PFSK-1 (cell line): ENCODE measurements at regions not wholly inside any gene's neighbourhood (a gene's known extent, or its start where the extent isn't known, plus 50 kb on each side); places are given as distances from the start of the nearest gene placed in this dataset.

Experiments
- FOXP2 ChIP-seq: optimal IDR thresholded peaks from 2 replicates; pipeline ENCODE3; 2011; ENCODE audit warnings: borderline replicate concordance, control low read depth, inconsistent platforms; ENCODE audit not compliant: insufficient read depth; ENCODE audit errors: extremely low read length, extremely low read depth
- POLR2AphosphoS5 ChIP-seq: IDR thresholded peaks from 2 replicates; pipeline ENCODE4 v1.6.1; 2012; ENCODE audit warnings: low read depth, mild to moderate bottlenecking, control low read depth, low read length, moderate library complexity
- SIN3A ChIP-seq: IDR thresholded peaks from 2 replicates; pipeline ENCODE4 v1.6.1; 2012; ENCODE audit warnings: mild to moderate bottlenecking, low read length, moderate library complexity, borderline replicate concordance; ENCODE audit not compliant: insufficient read depth
- TAF1 ChIP-seq: IDR thresholded peaks from 2 replicates; pipeline ENCODE4 v1.6.1; 2012; ENCODE audit warnings: low read length, control low read depth, borderline replicate concordance; ENCODE audit not compliant: insufficient read depth
- TF ChIP-seq, protein P1 (sequence below), 2 experiments: IDR thresholded peaks; 2 replicates each; pipeline versions ENCODE4 v1.6.1 to v1.8.0; 2011 to 2012; ENCODE audit warnings: low read depth in 2 of 2, low read length in 2 of 2, control low read depth in 1 of 2, inconsistent platforms in 1 of 2, mild to moderate bottlenecking in 1 of 2, moderate library complexity in 1 of 2; ENCODE audit not compliant: insufficient read depth in 1 of 2

DNA sequence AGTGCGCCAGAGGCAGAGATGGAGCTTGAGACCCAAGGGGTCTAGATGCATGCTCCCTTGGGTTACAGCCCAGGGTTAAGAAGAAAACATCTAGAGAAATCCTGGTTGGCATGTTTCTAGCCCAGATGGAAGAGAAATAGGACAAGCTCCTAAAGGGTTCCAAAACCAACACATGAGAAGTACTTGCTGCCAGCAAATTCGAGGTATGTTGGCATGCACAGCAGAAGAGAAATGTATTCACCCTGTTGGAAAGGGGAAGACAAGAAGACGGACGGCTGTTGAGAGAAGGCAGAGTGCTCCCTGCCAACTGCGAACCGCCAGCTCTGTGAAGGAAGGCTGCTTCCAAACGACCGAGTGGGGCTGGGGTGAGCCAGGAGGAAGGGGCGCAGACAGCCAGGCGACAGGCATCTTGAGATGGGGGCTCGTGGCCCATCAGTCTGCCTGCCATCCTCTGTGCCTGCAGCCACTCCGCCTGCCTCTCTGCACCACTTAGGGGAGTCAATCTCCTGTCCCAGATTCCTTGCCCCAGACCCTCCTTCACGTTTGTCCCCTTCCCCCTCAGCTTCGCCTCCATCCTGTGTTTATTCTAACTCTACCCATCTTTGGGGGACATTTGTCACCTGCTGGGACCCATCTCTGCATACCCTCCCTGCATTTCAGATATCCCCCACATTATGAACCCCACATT is 249.2 kb downstream of the CDC5L start:
- TF ChIP-seq FOXP2 (no peak), POLR2AphosphoS5 (no peak), SIN3A (no peak)

DNA sequence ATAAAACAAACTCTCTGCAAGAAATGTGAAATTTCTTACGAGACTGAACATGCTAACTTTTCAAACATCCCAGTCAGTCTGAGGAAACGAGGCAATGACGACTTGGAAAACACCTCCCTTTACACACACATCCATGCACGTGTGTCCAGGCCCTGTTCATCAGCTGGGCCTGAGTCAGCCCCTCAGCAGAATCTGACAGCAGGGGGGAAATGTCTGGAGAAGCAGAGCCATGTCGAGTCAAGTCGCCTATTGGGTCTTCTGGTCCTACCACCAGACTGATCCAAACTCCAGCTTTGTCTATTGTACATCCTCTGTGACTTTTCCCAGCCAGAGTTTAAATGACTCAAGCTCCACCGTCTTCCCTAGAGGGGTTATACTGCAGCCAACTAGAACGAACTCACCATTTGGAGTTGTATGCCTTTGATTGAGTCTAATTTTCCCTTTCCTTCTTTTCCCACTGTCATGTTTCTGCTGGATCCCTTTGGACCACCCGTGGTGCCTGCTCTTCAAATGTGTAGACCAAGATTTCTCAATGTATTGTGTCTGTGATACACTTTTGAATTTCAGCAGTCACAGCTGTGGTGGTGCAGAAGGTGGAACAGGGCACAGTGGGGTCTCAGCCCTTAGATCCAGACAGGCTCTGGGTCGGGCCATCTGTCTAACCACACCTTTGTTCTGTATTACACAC is 254.0 kb downstream of the CDC5L start:
- TF ChIP-seq, protein P1, sequence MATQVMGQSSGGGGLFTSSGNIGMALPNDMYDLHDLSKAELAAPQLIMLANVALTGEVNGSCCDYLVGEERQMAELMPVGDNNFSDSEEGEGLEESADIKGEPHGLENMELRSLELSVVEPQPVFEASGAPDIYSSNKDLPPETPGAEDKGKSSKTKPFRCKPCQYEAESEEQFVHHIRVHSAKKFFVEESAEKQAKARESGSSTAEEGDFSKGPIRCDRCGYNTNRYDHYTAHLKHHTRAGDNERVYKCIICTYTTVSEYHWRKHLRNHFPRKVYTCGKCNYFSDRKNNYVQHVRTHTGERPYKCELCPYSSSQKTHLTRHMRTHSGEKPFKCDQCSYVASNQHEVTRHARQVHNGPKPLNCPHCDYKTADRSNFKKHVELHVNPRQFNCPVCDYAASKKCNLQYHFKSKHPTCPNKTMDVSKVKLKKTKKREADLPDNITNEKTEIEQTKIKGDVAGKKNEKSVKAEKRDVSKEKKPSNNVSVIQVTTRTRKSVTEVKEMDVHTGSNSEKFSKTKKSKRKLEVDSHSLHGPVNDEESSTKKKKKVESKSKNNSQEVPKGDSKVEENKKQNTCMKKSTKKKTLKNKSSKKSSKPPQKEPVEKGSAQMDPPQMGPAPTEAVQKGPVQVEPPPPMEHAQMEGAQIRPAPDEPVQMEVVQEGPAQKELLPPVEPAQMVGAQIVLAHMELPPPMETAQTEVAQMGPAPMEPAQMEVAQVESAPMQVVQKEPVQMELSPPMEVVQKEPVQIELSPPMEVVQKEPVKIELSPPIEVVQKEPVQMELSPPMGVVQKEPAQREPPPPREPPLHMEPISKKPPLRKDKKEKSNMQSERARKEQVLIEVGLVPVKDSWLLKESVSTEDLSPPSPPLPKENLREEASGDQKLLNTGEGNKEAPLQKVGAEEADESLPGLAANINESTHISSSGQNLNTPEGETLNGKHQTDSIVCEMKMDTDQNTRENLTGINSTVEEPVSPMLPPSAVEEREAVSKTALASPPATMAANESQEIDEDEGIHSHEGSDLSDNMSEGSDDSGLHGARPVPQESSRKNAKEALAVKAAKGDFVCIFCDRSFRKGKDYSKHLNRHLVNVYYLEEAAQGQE (IDR thresholded peaks at IDR 0.05; ENCODE audit: insufficient read depth in 1 of 2, low read depth in 2 of 2, low read length in 2 of 2), result no peak
- TF ChIP-seq POLR2AphosphoS5 (no peak), SIN3A (no peak), TAF1 (no peak), FOXP2 (no peak)

DNA sequence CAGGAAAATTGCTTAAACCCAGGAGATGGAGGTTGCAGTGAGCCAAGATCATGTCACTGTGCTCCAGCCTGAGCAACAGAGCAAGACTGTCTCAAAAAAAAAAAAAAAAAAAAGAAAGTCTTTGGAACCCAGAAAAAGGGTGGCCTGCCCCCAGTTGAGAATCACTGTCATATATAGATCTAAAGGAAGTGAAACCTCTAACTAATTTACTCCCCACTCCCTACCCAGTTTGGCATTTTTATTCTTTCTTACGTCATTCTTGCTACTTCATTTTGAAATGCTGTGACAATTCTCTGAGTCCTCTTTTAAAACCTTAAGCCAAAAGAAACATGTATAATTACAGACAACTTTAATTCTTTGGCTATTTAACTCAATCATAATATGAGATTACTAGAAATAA is 254.8 kb downstream of the CDC5L start:
- TF ChIP-seq FOXP2, result no peak
- TF ChIP-seq POLR2AphosphoS5, result no peak
- TF ChIP-seq TAF1, result no peak
- TF ChIP-seq, protein P1 (IDR thresholded peaks at IDR 0.05; ENCODE audit: insufficient read depth in 1 of 2, low read depth in 2 of 2, low read length in 2 of 2), result no peak
- no peak for TF ChIP-seq SIN3A

DNA sequence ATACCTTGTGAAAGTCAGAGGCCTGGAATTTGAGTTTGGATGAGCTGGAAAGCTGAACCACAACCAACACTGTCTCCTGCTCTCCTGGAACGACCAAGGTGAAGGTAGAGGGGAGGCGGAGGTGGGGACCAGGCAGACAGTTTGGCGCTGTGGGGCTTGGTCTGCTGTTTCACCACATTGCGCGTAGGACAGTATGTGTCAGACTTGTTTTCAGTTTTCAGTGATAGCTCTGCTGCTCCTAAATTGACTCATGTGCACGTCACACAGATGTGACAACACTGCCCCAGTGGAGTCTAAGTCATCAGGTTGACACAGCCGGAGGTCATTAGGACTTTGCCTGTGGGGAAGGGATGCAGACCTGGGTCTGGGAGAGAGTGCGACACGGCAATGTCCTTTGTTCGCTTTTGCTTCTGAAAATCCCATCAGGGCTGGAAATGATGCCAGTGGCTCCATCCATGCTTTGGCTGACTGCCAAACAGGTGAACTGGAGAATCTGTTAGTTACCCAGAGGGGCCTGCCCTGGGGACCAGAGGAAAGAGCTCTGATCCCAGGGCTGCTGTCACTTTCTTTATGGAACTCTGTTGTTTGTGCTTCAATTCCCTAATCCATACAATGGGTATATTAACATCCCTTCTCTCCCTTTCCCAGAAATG is 255.5 kb downstream of the CDC5L start:
- no peak for TF ChIP-seq FOXP2
- no peak for TF ChIP-seq TAF1
- TF ChIP-seq, protein P1 (IDR thresholded peaks at IDR 0.05; ENCODE audit: insufficient read depth in 1 of 2, low read depth in 2 of 2, low read length in 2 of 2), result no peak
- TF ChIP-seq SIN3A, result no peak

DNA sequence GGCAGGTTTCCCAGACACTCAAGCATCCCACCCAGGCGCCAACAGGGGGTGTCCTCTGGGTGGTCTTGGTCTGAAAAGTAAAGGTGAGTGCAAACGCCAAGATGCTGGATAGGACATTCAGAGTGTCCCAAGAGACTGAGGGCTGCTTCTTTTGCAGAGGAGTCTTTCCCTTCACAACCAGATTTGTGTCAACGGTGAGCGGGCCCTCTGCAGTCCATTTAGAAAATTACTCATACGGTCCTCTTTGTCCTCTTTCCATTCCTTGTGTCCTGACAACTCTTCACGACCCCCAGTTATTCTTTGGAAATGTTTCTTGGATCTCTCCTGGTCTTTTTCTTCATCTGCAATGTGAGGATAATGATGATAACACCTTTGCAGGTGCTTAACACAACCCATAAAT is 257.8 kb downstream of the CDC5L start:
- no peak for TF ChIP-seq FOXP2
- TF ChIP-seq TAF1, result no peak
- TF ChIP-seq, protein P1 (IDR thresholded peaks at IDR 0.05; ENCODE audit: insufficient read depth in 1 of 2, low read depth in 2 of 2, low read length in 2 of 2), result no peak
- TF ChIP-seq SIN3A, result no peak
- TF ChIP-seq POLR2AphosphoS5, result no peak
